ENCODE measurements at regions not wholly inside any gene's neighbourhood (a gene's known extent, or its start where the extent isn't known, plus 50 kb on each side); places are given as distances from the start of the nearest gene placed in this dataset.

DNA sequence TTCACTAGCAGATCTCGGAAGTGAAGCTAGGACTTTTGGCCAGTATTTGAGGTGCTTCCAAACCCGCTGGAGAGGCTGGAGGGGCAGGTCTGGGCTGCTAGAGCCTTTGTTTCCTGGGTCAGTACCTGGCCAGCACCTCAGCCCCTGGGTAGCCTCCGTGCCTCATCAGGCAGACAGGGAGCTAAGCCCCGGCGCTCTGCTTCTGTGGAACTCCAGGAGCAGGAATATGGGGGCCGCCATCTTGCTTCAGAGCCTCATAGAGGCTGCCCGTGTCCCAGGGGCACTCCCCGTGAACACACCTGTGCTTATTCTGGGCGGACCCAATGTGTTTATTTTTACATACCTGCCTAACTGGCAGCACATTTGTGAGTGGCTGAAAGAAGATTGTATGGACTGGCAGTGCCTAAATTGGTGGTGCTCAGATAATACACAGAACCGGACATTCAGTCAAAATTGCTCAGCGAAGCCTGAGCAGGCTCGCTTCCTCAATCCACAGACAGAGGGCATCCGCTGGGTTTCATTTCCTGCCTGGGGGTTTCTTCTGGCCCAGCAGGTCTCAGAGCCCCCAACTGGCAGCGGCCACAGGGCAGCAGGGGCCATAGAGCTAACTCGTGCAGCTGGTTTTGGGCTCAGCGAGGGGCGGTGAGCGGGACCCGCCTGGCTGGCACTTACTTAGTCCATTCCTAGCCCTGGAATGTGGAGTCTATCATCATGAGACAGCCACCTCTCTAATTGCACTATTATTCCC, 176.8 kb upstream of the ALKAL2 start:
- no peaks in the 10 kb centered on the region for H3K79me2 ChIP-seq (ENCODE audit: control insufficient read depth, insufficient read depth, low read length)
- no peak overlapping the region for H3K9ac ChIP-seq (ENCODE audit: insufficient read depth, low read length)
- no peak overlapping the region for H2AFZ ChIP-seq (ENCODE audit: low read length)
- no peaks in the 10 kb centered on the region for H4K20me1 ChIP-seq (ENCODE audit: control insufficient read depth, extremely low read depth, insufficient read depth, low read length)
- no peaks in the 10 kb centered on the region for H3K9me3 ChIP-seq (ENCODE audit: control insufficient read depth, insufficient read depth, low read depth, low read length)
- TF ChIP-seq CTCF (conservative IDR thresholded peaks at IDR 0.05 in 1 of 2, IDR thresholded peaks at IDR 0.05 in 1 of 2; ENCODE audit: low read depth in 1 of 2, low read length in 2 of 2) (no peak), EZH2 (IDR thresholded peaks at IDR 0.05; ENCODE audit: low read length, missing control alignments) (no peak)
- H3K4me3 ChIP-seq (replicated peaks in 1 of 4; ENCODE audit: control extremely low read depth in 1 of 4, insufficient read depth in 1 of 4, low read depth in 3 of 4, low read length in 4 of 4) = no peak overlapping the region
- no peak overlapping the region for H3K4me2 ChIP-seq (ENCODE audit: extremely low read depth, insufficient read depth, low read length)
- H3K27me3 ChIP-seq (ENCODE audit: control insufficient read depth, insufficient read depth, low read length) = no peaks in the 10 kb centered on the region
- no peaks in the 10 kb centered on the region for H3K4me1 ChIP-seq (ENCODE audit: control insufficient read depth, extremely low read depth, insufficient read depth, low read length)
- no peak for DNase-seq (ENCODE audit: low read depth in 2 of 2)
- no peak overlapping the region for H3K27ac ChIP-seq (ENCODE audit: insufficient read depth, low read length)
- H3K36me3 ChIP-seq (ENCODE audit: control insufficient read depth, insufficient read depth, low read length) = no peaks in the 10 kb centered on the region

DNA sequence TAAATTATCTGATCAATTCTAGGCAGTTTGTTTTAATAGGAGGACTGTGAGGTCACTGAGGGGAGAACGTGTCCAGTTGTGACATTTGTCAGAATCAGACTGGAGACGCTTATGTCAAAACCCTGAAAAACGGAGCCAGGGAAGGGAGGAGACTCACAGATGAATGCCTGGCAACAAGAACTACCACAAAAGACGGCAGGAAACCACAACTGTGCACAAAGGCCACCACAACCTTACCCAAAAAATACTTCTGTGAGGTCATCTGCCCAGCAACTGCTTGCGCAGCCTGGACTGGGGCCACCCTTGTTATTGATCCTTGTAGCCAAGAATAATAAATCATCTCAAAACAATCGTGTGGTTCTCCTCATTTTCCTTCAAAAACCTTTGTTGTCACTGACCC, 173.0 kb upstream of the ALKAL2 start:
- TF ChIP-seq CTCF (conservative IDR thresholded peaks at IDR 0.05 in 1 of 2, IDR thresholded peaks at IDR 0.05 in 1 of 2; ENCODE audit: low read depth in 1 of 2, low read length in 2 of 2) (no peak), EZH2 (IDR thresholded peaks at IDR 0.05; ENCODE audit: low read length, missing control alignments) (no peak)
- no peaks in the 10 kb centered on the region for H4K20me1 ChIP-seq (ENCODE audit: control insufficient read depth, extremely low read depth, insufficient read depth, low read length)
- H3K9me3 ChIP-seq (ENCODE audit: control insufficient read depth, insufficient read depth, low read depth, low read length) = no peaks in the 10 kb centered on the region
- H3K4me2 ChIP-seq (ENCODE audit: extremely low read depth, insufficient read depth, low read length) = no peak overlapping the region
- no peaks in the 10 kb centered on the region for H3K79me2 ChIP-seq (ENCODE audit: control insufficient read depth, insufficient read depth, low read length)
- H2AFZ ChIP-seq (ENCODE audit: low read length) = no peak overlapping the region
- DNase-seq (ENCODE audit: low read depth in 2 of 2) = peak; percentile 8 to 46
- H3K36me3 ChIP-seq (ENCODE audit: control insufficient read depth, insufficient read depth, low read length) = no peaks in the 10 kb centered on the region
- no peak overlapping the region for H3K4me3 ChIP-seq (replicated peaks in 1 of 4; ENCODE audit: control extremely low read depth in 1 of 4, insufficient read depth in 1 of 4, low read depth in 3 of 4, low read length in 4 of 4)
- H3K27ac ChIP-seq (ENCODE audit: insufficient read depth, low read length) = no peak overlapping the region
- no peaks in the 10 kb centered on the region for H3K4me1 ChIP-seq (ENCODE audit: control insufficient read depth, extremely low read depth, insufficient read depth, low read length)
- H3K9ac ChIP-seq (ENCODE audit: insufficient read depth, low read length) = no peak overlapping the region
- no peaks in the 10 kb centered on the region for H3K27me3 ChIP-seq (ENCODE audit: control insufficient read depth, insufficient read depth, low read length)

- H3K36me3 ChIP-seq (ENCODE audit: control insufficient read depth, insufficient read depth, low read length) = no peaks in the 10 kb centered on the region
- no peaks in the 10 kb centered on the region for H3K9me3 ChIP-seq (ENCODE audit: control insufficient read depth, insufficient read depth, low read depth, low read length)
- no peaks in the 10 kb centered on the region for H3K4me1 ChIP-seq (ENCODE audit: control insufficient read depth, extremely low read depth, insufficient read depth, low read length)
- H2AFZ ChIP-seq (ENCODE audit: low read length) = no peak overlapping the region
- no peaks in the 10 kb centered on the region for H3K79me2 ChIP-seq (ENCODE audit: control insufficient read depth, insufficient read depth, low read length)
- no peaks in the 10 kb centered on the region for H3K27me3 ChIP-seq (ENCODE audit: control insufficient read depth, insufficient read depth, low read length)
- H3K9ac ChIP-seq (ENCODE audit: insufficient read depth, low read length) = no peak overlapping the region
- no peak overlapping the region for H3K4me2 ChIP-seq (ENCODE audit: extremely low read depth, insufficient read depth, low read length)
- no peak overlapping the region for H3K4me3 ChIP-seq (replicated peaks in 1 of 4; ENCODE audit: control extremely low read depth in 1 of 4, insufficient read depth in 1 of 4, low read depth in 3 of 4, low read length in 4 of 4)
- no peak for DNase-seq (ENCODE audit: low read depth in 2 of 2)
- no peak overlapping the region for H3K27ac ChIP-seq (ENCODE audit: insufficient read depth, low read length)
- TF ChIP-seq EZH2 (IDR thresholded peaks at IDR 0.05; ENCODE audit: low read length, missing control alignments) (no peak), CTCF (conservative IDR thresholded peaks at IDR 0.05 in 1 of 2, IDR thresholded peaks at IDR 0.05 in 1 of 2; ENCODE audit: low read depth in 1 of 2, low read length in 2 of 2) (no peak)
- no peaks in the 10 kb centered on the region for H4K20me1 ChIP-seq (ENCODE audit: control insufficient read depth, extremely low read depth, insufficient read depth, low read length)
Observed at GRCh38 chr2:459931-460330, 172.0 kb upstream of the ALKAL2 start.
